ENCODE measurements at regions not wholly inside any gene's neighbourhood (a gene's known extent, or its start where the extent isn't known, plus 50 kb on each side); places are given as distances from the start of the nearest gene placed in this dataset.

GRCh38 chr7:31432176-31432575 is 81.7 kb upstream of the ITPRID1 start:
- H3K9me3 ChIP-seq (ENCODE audit: low read depth, low read length, poor library complexity, severe bottlenecking), result no peaks in the 10 kb centered on the region
- intact Hi-C loops (cut with micrococcal nuclease; ENCODE audit: unreplicated experiment), result no loop called here
- ChIA-PET POLR2A (ENCODE audit: low non-redundant PET) (no interaction called here), CTCF (interaction anchor here (0.7 kb wide), 1 partner anchor 11 kb away, joined by 4 read pairs; no protein-coding TSS in a partner anchor)
- H3K4me1 ChIP-seq (ENCODE audit: insufficient read depth, low read length, poor library complexity, severe bottlenecking), result no peaks in the 10 kb centered on the region
- no peak overlapping the region for H3K4me3 ChIP-seq (ENCODE audit: low read depth, low read length, poor library complexity, severe bottlenecking)
- no peaks in the 10 kb centered on the region for H3K27me3 ChIP-seq (replicated peaks; ENCODE audit: insufficient read depth, low read depth, low read length, poor library complexity)
- no peaks in the 10 kb centered on the region for H3K36me3 ChIP-seq (ENCODE audit: insufficient read depth, low read length, poor library complexity, severe bottlenecking)
- BruUV-seq (replicated peaks), result no TSS peak
- no peak overlapping the region for H3K27ac ChIP-seq (ENCODE audit: low read depth, low read length, poor library complexity, severe bottlenecking)
- no peak for TF ChIP-seq EZH2 (IDR thresholded peaks at IDR 0.05; ENCODE audit: borderline replicate concordance, low read depth, low read length, poor library complexity, severe bottlenecking)
- TF ChIP-seq CTCF (conservative IDR thresholded peaks at IDR 0.05; ENCODE audit: low read depth, low read length), result no peak
- DNase-seq (ENCODE audit: low spot score), result peak; percentile 67

- BruUV-seq (replicated peaks), result no TSS peak
- H3K4me3 ChIP-seq (ENCODE audit: low read depth, low read length, poor library complexity, severe bottlenecking), result no peak overlapping the region
- H3K36me3 ChIP-seq (ENCODE audit: insufficient read depth, low read length, poor library complexity, severe bottlenecking), result no peaks in the 10 kb centered on the region
- intact Hi-C loops (cut with micrococcal nuclease; ENCODE audit: unreplicated experiment), result no loop called here
- no peak overlapping the region for H3K27ac ChIP-seq (ENCODE audit: low read depth, low read length, poor library complexity, severe bottlenecking)
- TF ChIP-seq EZH2 (IDR thresholded peaks at IDR 0.05; ENCODE audit: borderline replicate concordance, low read depth, low read length, poor library complexity, severe bottlenecking) (no peak), CTCF (conservative IDR thresholded peaks at IDR 0.05; ENCODE audit: low read depth, low read length) (no peak)
- H3K27me3 ChIP-seq (replicated peaks; ENCODE audit: insufficient read depth, low read depth, low read length, poor library complexity), result no peaks in the 10 kb centered on the region
- H3K9me3 ChIP-seq (ENCODE audit: low read depth, low read length, poor library complexity, severe bottlenecking), result no peaks in the 10 kb centered on the region
- DNase-seq (ENCODE audit: low spot score), result peak; percentile 52
- ChIA-PET POLR2A (ENCODE audit: low non-redundant PET) (no interaction called here), CTCF (interaction anchor here (0.7 kb wide), 1 partner anchor 11 kb away, joined by 4 read pairs; no protein-coding TSS in a partner anchor)
- H3K4me1 ChIP-seq (ENCODE audit: insufficient read depth, low read length, poor library complexity, severe bottlenecking), result no peaks in the 10 kb centered on the region
Measured at GRCh38 chr7:31432836-31433340, 81.0 kb upstream of the ITPRID1 start.

GRCh38 chr7:31437250-31437865 is 76.5 kb upstream of the ITPRID1 start:
- TF ChIP-seq EZH2 (IDR thresholded peaks at IDR 0.05; ENCODE audit: borderline replicate concordance, low read depth, low read length, poor library complexity, severe bottlenecking), result no peak
- TF ChIP-seq CTCF (conservative IDR thresholded peaks at IDR 0.05; ENCODE audit: low read depth, low read length), result no peak
- intact Hi-C loops (cut with micrococcal nuclease; ENCODE audit: unreplicated experiment), result no loop called here
- Histone ChIP-seq H3K9me3 (ENCODE audit: low read depth, low read length, poor library complexity, severe bottlenecking) (no peaks in the 10 kb centered on the region), H3K4me3 (ENCODE audit: low read depth, low read length, poor library complexity, severe bottlenecking) (no peak overlapping the region), H3K36me3 (ENCODE audit: insufficient read depth, low read length, poor library complexity, severe bottlenecking) (no peaks in the 10 kb centered on the region), H3K4me1 (ENCODE audit: insufficient read depth, low read length, poor library complexity, severe bottlenecking) (peaks cover 8% of the 10 kb centered on the region), H3K27ac (ENCODE audit: low read depth, low read length, poor library complexity, severe bottlenecking) (no peak overlapping the region), H3K27me3 (replicated peaks; ENCODE audit: insufficient read depth, low read depth, low read length, poor library complexity) (no peaks in the 10 kb centered on the region)
- no peak for DNase-seq (ENCODE audit: low spot score)
- ChIA-PET POLR2A (ENCODE audit: low non-redundant PET) (no interaction called here), CTCF (no interaction called here)
- no TSS peak for BruUV-seq (replicated peaks)
